ENCODE measurements at regions not wholly inside any gene's neighbourhood (a gene's known extent, or its start where the extent isn't known, plus 50 kb on each side); places are given as distances from the start of the nearest gene placed in this dataset.

- Histone ChIP-seq H3K4me3 (ENCODE audit: insufficient read length, low read depth) (no peak overlapping the region), H3K9me3 (ENCODE audit: insufficient read depth, low read length) (no peaks in the 10 kb centered on the region), H3K36me3 (ENCODE audit: insufficient read depth, insufficient read length, low read length) (no peaks in the 10 kb centered on the region), H3K4me1 (ENCODE audit: insufficient read depth, insufficient read length) (no peaks in the 10 kb centered on the region), H3K27me3 (ENCODE audit: insufficient read depth, insufficient read length) (no peaks in the 10 kb centered on the region), H3K9ac (ENCODE audit: insufficient read length, low read depth) (no peak overlapping the region)
- no peak for DNase-seq (ENCODE audit: low read depth, low spot score)
- TF ChIP-seq SUZ12 (IDR thresholded peaks at IDR 0.05; ENCODE audit: extremely low read depth, insufficient read depth, insufficient read length) (no peak), YY1 (IDR thresholded peaks at IDR 0.05; ENCODE audit: insufficient read depth, insufficient read length) (no peak), ZNF274 (IDR thresholded peaks at IDR 0.05; ENCODE audit: low read depth, low read length) (no peak)
Measured at GRCh38 chr7:31437250-31437865, 76.5 kb upstream of the ITPRID1 start.

- Histone ChIP-seq H3K27me3 (ENCODE audit: insufficient read depth, insufficient read length) (no peaks in the 10 kb centered on the region), H3K9me3 (ENCODE audit: insufficient read depth, low read length) (no peaks in the 10 kb centered on the region), H3K9ac (ENCODE audit: insufficient read length, low read depth) (no peak overlapping the region), H3K4me3 (ENCODE audit: insufficient read length, low read depth) (no peak overlapping the region), H3K4me1 (ENCODE audit: insufficient read depth, insufficient read length) (no peaks in the 10 kb centered on the region), H3K36me3 (ENCODE audit: insufficient read depth, insufficient read length, low read length) (no peaks in the 10 kb centered on the region)
- no peak for TF ChIP-seq SUZ12 (IDR thresholded peaks at IDR 0.05; ENCODE audit: extremely low read depth, insufficient read depth, insufficient read length)
- TF ChIP-seq ZNF274 (IDR thresholded peaks at IDR 0.05; ENCODE audit: low read depth, low read length): no peak
- no peak for TF ChIP-seq YY1 (IDR thresholded peaks at IDR 0.05; ENCODE audit: insufficient read depth, insufficient read length)
- DNase-seq (ENCODE audit: low read depth, low spot score): no peak
Measured at GRCh38 chr7:31439165-31439564, 74.7 kb upstream of the ITPRID1 start.

GRCh38 chr7:31440511-31440910 lies 73.4 kb upstream of the ITPRID1 start:
- TF ChIP-seq ZNF274 (IDR thresholded peaks at IDR 0.05; ENCODE audit: low read depth, low read length): no peak
- TF ChIP-seq SUZ12 (IDR thresholded peaks at IDR 0.05; ENCODE audit: extremely low read depth, insufficient read depth, insufficient read length): no peak
- no peak for TF ChIP-seq YY1 (IDR thresholded peaks at IDR 0.05; ENCODE audit: insufficient read depth, insufficient read length)
- H3K27me3 ChIP-seq (ENCODE audit: insufficient read depth, insufficient read length): no peaks in the 10 kb centered on the region
- no peak overlapping the region for H3K9ac ChIP-seq (ENCODE audit: insufficient read length, low read depth)
- no peak for DNase-seq (ENCODE audit: low read depth, low spot score)
- no peak overlapping the region for H3K4me3 ChIP-seq (ENCODE audit: insufficient read length, low read depth)
- no peaks in the 10 kb centered on the region for H3K9me3 ChIP-seq (ENCODE audit: insufficient read depth, low read length)
- H3K4me1 ChIP-seq (ENCODE audit: insufficient read depth, insufficient read length): no peaks in the 10 kb centered on the region
- no peaks in the 10 kb centered on the region for H3K36me3 ChIP-seq (ENCODE audit: insufficient read depth, insufficient read length, low read length)

GRCh38 chr7:31442626-31443025 lies 71.3 kb upstream of the ITPRID1 start:
- no peaks in the 10 kb centered on the region for H3K4me1 ChIP-seq (ENCODE audit: insufficient read depth, insufficient read length)
- no peaks in the 10 kb centered on the region for H3K27me3 ChIP-seq (ENCODE audit: insufficient read depth, insufficient read length)
- TF ChIP-seq YY1 (IDR thresholded peaks at IDR 0.05; ENCODE audit: insufficient read depth, insufficient read length): no peak
- no peak for TF ChIP-seq ZNF274 (IDR thresholded peaks at IDR 0.05; ENCODE audit: low read depth, low read length)
- TF ChIP-seq SUZ12 (IDR thresholded peaks at IDR 0.05; ENCODE audit: extremely low read depth, insufficient read depth, insufficient read length): no peak
- H3K9ac ChIP-seq (ENCODE audit: insufficient read length, low read depth): no peak overlapping the region
- no peak overlapping the region for H3K4me3 ChIP-seq (ENCODE audit: insufficient read length, low read depth)
- no peaks in the 10 kb centered on the region for H3K36me3 ChIP-seq (ENCODE audit: insufficient read depth, insufficient read length, low read length)
- DNase-seq (ENCODE audit: low read depth, low spot score): no peak
- H3K9me3 ChIP-seq (ENCODE audit: insufficient read depth, low read length): peaks cover 7% of the 10 kb centered on the region; the same call in 1 of the 2 replicates

- TF ChIP-seq YY1 (IDR thresholded peaks at IDR 0.05; ENCODE audit: insufficient read depth, insufficient read length) (no peak), SUZ12 (IDR thresholded peaks at IDR 0.05; ENCODE audit: extremely low read depth, insufficient read depth, insufficient read length) (no peak), ZNF274 (IDR thresholded peaks at IDR 0.05; ENCODE audit: low read depth, low read length) (no peak)
- H3K36me3 ChIP-seq (ENCODE audit: insufficient read depth, insufficient read length, low read length): no peaks in the 10 kb centered on the region
- H3K4me1 ChIP-seq (ENCODE audit: insufficient read depth, insufficient read length): no peaks in the 10 kb centered on the region
- no peak overlapping the region for H3K4me3 ChIP-seq (ENCODE audit: insufficient read length, low read depth)
- H3K9ac ChIP-seq (ENCODE audit: insufficient read length, low read depth): no peak overlapping the region
- peak; percentile 54 for DNase-seq (ENCODE audit: low read depth, low spot score)
- no peaks in the 10 kb centered on the region for H3K27me3 ChIP-seq (ENCODE audit: insufficient read depth, insufficient read length)
- H3K9me3 ChIP-seq (ENCODE audit: insufficient read depth, low read length): peaks cover 7% of the 10 kb centered on the region; the same call in 1 of the 2 replicates
Measured at GRCh38 chr7:31443457-31443856, 70.4 kb upstream of the ITPRID1 start.

- Histone ChIP-seq H3K27me3 (ENCODE audit: insufficient read depth, insufficient read length) (no peaks in the 10 kb centered on the region), H3K9ac (ENCODE audit: insufficient read length, low read depth) (no peak overlapping the region), H3K4me3 (ENCODE audit: insufficient read length, low read depth) (no peak overlapping the region), H3K4me1 (ENCODE audit: insufficient read depth, insufficient read length) (no peaks in the 10 kb centered on the region), H3K9me3 (ENCODE audit: insufficient read depth, low read length) (peaks cover 7% of the 10 kb centered on the region; the same call in 1 of the 2 replicates), H3K36me3 (ENCODE audit: insufficient read depth, insufficient read length, low read length) (no peaks in the 10 kb centered on the region)
- DNase-seq (ENCODE audit: low read depth, low spot score): no peak
- TF ChIP-seq SUZ12 (IDR thresholded peaks at IDR 0.05; ENCODE audit: extremely low read depth, insufficient read depth, insufficient read length) (no peak), YY1 (IDR thresholded peaks at IDR 0.05; ENCODE audit: insufficient read depth, insufficient read length) (no peak), ZNF274 (IDR thresholded peaks at IDR 0.05; ENCODE audit: low read depth, low read length) (no peak)
Measured at GRCh38 chr7:31444196-31444595, 69.7 kb upstream of the ITPRID1 start.

GRCh38 chr7:31445686-31446355 lies 68.1 kb upstream of the ITPRID1 start:
- TF ChIP-seq YY1 (IDR thresholded peaks at IDR 0.05; ENCODE audit: insufficient read depth, insufficient read length) (no peak), ZNF274 (IDR thresholded peaks at IDR 0.05; ENCODE audit: low read depth, low read length) (no peak), SUZ12 (IDR thresholded peaks at IDR 0.05; ENCODE audit: extremely low read depth, insufficient read depth, insufficient read length) (no peak)
- no peaks in the 10 kb centered on the region for H3K36me3 ChIP-seq (ENCODE audit: insufficient read depth, insufficient read length, low read length)

More at GRCh38 chr7:31445686-31446355, 68.1 kb upstream of the ITPRID1 start:
- Histone ChIP-seq H3K4me3 (ENCODE audit: insufficient read length, low read depth) (no peak overlapping the region), H3K4me1 (ENCODE audit: insufficient read depth, insufficient read length) (no peaks in the 10 kb centered on the region), H3K9me3 (ENCODE audit: insufficient read depth, low read length) (peaks cover 7% of the 10 kb centered on the region; the same call in 1 of the 2 replicates), H3K27me3 (ENCODE audit: insufficient read depth, insufficient read length) (no peaks in the 10 kb centered on the region), H3K9ac (ENCODE audit: insufficient read length, low read depth) (no peak overlapping the region)
- no peak for DNase-seq (ENCODE audit: low read depth, low spot score)
